Ishikawa (cell line): ENCODE measurements at regions not wholly inside any gene's neighbourhood (a gene's known extent, or its start where the extent isn't known, plus 50 kb on each side); places are given as distances from the start of the nearest gene placed in this dataset.

Experiments used
- CEBPB ChIP-seq: IDR thresholded peaks from 2 replicates; pipeline ENCODE4 v1.6.1; 2012
- CREB1 ChIP-seq: IDR thresholded peaks from 2 replicates; pipeline ENCODE4 v1.6.1; 2012; ENCODE audit warnings: low read depth
- EGR1 ChIP-seq: IDR thresholded peaks from 2 replicates; pipeline ENCODE4 v1.6.1; 2012
- EP300 ChIP-seq: IDR thresholded peaks from 2 replicates; pipeline ENCODE4 v1.6.1; 2012; ENCODE audit warnings: borderline replicate concordance
- FOXM1 ChIP-seq: IDR thresholded peaks from 2 replicates; pipeline ENCODE4 v1.6.1; 2012; ENCODE audit warnings: low read depth, borderline replicate concordance
- NFIC ChIP-seq: IDR thresholded peaks from 2 replicates; pipeline ENCODE4 v1.6.1; 2012
- RAD21 ChIP-seq: IDR thresholded peaks from 2 replicates; pipeline ENCODE4 v1.6.1; 2012; ENCODE audit warnings: low read depth
- TAF1 ChIP-seq: IDR thresholded peaks from 2 replicates; pipeline ENCODE4 v1.6.1; 2012; ENCODE audit warnings: low read depth, mild to moderate bottlenecking
- TCF12 ChIP-seq: IDR thresholded peaks from 2 replicates; pipeline ENCODE4 v1.6.1; 2012; ENCODE audit warnings: low read depth
- TEAD4 ChIP-seq: IDR thresholded peaks from 2 replicates; pipeline ENCODE4 v1.6.1; 2012
- YY1 ChIP-seq: IDR thresholded peaks from 2 replicates; pipeline ENCODE4 v1.6.1; 2012; ENCODE audit warnings: low read depth
- ZBTB7A ChIP-seq: IDR thresholded peaks from 2 replicates; pipeline ENCODE4 v1.6.1; 2012; ENCODE audit warnings: low read depth
- TF ChIP-seq, protein P1 (sequence below): IDR thresholded peaks from 2 replicates; pipeline ENCODE4 v1.6.1; 2012
- TF ChIP-seq, protein P2 (sequence below): IDR thresholded peaks from 2 replicates; pipeline ENCODE4 v1.6.1; 2012
- TF ChIP-seq, protein P3 (sequence below): IDR thresholded peaks from 2 replicates; pipeline ENCODE4 v1.6.1; 2012; ENCODE audit warnings: low read depth, mild to moderate bottlenecking

DNA sequence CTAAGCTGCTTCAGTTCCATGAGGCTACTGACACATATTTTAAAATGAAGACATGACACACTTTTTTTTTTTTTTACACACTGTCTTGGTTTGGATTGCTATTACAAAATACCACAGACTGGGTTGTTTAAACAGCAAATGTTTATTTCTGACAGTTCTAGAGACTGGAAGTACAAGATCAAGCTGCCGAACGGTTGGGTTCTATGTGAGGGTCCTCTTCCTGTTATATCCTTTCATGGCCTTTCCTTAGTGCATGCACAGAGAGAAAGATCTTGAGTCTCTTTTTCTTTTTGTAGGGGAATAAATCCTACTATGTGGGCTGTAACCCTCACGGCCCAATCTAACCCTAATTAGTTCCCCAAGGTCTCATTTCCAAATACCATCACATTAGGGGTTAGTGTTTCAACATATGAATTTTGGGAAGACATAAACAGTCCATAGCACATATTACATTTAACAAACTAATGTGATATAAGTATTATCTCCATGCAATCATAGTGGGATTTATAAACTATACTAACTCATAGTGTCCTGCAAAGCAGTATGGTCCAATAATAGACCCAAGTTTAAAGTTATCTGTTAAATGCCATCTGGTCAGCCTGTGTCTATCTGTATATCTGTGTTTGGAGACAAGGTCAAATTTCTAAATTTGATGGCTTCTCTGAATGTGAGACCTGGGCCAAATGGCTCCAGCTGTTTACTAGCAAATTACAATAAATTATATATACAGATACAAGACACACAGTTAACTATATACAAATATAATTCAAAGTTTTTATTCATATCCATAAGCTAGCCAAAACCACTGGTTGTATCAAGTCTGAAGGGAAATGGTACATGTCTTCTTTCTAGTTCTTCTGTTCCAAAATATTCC, 90.3 kb upstream of the NREP start:
- TF ChIP-seq TAF1: no peak
- no peak for TF ChIP-seq CEBPB

DNA sequence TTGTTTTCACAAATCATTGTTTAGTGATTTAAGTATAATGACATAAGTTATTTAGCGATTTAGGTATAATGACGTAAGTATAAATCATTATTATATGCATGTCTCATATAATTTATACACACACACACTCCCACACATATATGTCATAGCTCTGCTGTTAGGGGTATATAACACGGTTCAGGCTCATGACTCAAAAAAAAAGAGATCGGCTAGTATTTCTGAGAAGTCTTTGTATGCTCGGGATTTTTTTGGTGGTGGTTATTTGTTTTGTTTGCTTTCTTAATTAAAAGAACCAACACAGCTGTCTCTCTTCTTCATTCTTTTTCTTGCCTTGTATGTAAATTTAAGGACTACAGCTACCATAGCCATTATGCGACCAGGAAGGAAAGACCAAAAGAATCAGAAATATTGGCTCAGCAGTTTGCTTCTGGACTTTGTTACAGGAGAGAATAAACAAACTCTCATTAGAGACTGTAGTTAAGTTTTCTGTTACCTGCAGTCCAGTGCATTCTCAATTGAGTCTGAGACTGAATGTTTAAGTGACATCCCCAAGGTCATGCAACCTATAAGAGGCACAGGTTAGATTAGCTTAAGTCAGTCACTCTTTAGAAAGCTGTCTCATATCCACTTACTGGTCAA, 83.2 kb upstream of the NREP start:
- TF ChIP-seq TAF1 (no peak), TEAD4 (no peak), EGR1 (no peak), EP300 (no peak), YY1 (no peak), NFIC (no peak)

DNA sequence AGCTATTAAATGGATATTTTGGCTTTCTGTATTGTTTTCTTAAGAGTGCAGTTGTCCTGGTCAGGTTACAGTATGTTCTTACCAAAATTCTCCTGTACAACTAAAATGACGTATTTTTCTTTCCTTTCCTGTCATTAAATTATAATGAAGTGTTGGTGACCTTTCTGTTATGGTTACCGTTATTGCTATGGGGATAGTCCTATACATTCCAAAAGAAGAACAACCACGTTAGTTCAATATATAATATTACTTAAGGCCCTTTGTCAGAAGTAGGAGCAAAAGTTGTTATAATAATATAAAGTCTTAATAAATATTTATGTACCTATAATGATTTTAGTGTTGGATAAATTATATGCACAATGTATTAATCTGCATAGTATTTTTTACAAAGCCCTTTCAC, 82.4 kb upstream of the NREP start:
- no peak for TF ChIP-seq TAF1
- TF ChIP-seq, protein P1, sequence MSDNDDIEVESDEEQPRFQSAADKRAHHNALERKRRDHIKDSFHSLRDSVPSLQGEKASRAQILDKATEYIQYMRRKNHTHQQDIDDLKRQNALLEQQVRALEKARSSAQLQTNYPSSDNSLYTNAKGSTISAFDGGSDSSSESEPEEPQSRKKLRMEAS: no peak
- no peak for TF ChIP-seq TCF12
- no peak for TF ChIP-seq RAD21
- TF ChIP-seq ZBTB7A: no peak
- no peak for TF ChIP-seq CEBPB
- TF ChIP-seq YY1: no peak
- TF ChIP-seq, protein P2, sequence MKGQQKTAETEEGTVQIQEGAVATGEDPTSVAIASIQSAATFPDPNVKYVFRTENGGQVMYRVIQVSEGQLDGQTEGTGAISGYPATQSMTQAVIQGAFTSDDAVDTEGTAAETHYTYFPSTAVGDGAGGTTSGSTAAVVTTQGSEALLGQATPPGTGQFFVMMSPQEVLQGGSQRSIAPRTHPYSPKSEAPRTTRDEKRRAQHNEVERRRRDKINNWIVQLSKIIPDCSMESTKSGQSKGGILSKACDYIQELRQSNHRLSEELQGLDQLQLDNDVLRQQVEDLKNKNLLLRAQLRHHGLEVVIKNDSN: no peak
- TF ChIP-seq FOXM1: no peak
- TF ChIP-seq, protein P3, sequence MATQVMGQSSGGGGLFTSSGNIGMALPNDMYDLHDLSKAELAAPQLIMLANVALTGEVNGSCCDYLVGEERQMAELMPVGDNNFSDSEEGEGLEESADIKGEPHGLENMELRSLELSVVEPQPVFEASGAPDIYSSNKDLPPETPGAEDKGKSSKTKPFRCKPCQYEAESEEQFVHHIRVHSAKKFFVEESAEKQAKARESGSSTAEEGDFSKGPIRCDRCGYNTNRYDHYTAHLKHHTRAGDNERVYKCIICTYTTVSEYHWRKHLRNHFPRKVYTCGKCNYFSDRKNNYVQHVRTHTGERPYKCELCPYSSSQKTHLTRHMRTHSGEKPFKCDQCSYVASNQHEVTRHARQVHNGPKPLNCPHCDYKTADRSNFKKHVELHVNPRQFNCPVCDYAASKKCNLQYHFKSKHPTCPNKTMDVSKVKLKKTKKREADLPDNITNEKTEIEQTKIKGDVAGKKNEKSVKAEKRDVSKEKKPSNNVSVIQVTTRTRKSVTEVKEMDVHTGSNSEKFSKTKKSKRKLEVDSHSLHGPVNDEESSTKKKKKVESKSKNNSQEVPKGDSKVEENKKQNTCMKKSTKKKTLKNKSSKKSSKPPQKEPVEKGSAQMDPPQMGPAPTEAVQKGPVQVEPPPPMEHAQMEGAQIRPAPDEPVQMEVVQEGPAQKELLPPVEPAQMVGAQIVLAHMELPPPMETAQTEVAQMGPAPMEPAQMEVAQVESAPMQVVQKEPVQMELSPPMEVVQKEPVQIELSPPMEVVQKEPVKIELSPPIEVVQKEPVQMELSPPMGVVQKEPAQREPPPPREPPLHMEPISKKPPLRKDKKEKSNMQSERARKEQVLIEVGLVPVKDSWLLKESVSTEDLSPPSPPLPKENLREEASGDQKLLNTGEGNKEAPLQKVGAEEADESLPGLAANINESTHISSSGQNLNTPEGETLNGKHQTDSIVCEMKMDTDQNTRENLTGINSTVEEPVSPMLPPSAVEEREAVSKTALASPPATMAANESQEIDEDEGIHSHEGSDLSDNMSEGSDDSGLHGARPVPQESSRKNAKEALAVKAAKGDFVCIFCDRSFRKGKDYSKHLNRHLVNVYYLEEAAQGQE: no peak
- TF ChIP-seq NFIC: no peak
- TF ChIP-seq CREB1: no peak
- no peak for TF ChIP-seq EGR1
- no peak for TF ChIP-seq EP300
- TF ChIP-seq TEAD4: no peak

DNA sequence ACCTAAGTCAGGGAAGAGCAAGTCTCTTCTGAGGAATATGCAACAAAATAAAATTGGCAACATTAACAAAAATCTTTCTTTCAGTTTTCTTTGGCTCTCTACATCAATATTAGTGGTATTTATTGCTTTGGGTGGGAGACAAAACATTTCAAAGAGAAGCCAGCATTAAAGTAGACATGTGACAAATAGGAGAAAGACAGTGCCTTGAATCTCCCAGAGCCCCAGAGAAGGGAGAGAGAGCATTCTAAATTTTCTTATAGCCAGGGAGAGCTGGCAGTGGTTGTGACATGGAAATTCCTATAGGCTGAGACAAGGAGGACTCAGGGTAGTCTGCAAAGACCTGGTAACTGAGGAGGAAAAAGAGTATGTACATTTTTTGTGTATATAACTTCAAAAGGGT, 79.4 kb upstream of the NREP start:
- TF ChIP-seq EP300 (no peak), CREB1 (no peak), FOXM1 (no peak), RAD21 (no peak), TAF1 (no peak), CEBPB (no peak), TEAD4 (no peak), YY1 (no peak)
- TF ChIP-seq, protein P1: no peak
- TF ChIP-seq, protein P2: no peak

DNA sequence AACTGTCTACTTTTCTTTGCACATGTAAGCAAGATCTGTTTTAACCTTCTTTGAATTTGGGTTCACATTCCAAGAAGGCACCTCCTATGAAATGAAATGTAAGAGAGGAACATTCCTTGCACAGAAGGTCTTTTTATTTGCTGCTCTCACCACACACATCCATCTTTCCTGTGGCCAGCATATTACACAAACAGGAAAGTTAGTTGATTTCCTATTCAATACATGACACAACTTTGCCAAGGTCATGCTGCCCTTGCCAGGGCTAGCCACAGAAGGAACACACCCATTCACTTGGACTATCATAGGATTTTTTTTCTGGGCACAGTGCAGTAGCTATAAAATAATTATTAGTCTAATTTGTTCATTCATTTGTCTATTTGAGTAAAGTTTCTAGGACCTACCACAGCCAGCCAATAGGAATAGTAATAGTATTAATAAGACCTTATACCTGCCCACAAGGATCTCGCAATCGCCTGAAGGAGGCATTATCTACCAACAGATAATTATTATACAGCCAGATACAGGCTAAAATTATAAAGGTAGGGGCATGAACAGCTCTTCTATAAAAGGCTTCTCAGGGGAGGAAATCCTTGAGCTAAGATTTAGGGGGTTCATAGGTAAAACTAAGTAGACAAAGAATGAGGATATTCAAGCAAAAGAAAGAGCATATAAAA, 78.1 kb upstream of the NREP start:
- no peak for TF ChIP-seq TEAD4
- TF ChIP-seq FOXM1: no peak
- TF ChIP-seq EGR1: no peak
- TF ChIP-seq TCF12: no peak
- TF ChIP-seq RAD21: no peak
- TF ChIP-seq, protein P1: no peak
- no peak for TF ChIP-seq ZBTB7A
- TF ChIP-seq EP300: no peak
- no peak for TF ChIP-seq CREB1
- TF ChIP-seq, protein P2: no peak
- TF ChIP-seq NFIC: no peak
- TF ChIP-seq TAF1: no peak
- TF ChIP-seq CEBPB: no peak
- TF ChIP-seq, protein P3: no peak
- no peak for TF ChIP-seq YY1
